Brain pericyte (primary cell): ENCODE measurements at regions not wholly inside any gene's neighbourhood (a gene's known extent, or its start where the extent isn't known, plus 50 kb on each side); places are given as distances from the start of the nearest gene placed in this dataset.
"Not testable (repeated sequence)": the region's sequence is repeated elsewhere in the genome, so short reads cannot be mapped to it uniquely, and the experiment has no call there.

Experiments used
- DNase-seq: peaks from one replicate; pipeline ENCODE4 v3.0.0-alpha.2; 2012; ENCODE audit warnings: low read depth, low spot score

DNA sequence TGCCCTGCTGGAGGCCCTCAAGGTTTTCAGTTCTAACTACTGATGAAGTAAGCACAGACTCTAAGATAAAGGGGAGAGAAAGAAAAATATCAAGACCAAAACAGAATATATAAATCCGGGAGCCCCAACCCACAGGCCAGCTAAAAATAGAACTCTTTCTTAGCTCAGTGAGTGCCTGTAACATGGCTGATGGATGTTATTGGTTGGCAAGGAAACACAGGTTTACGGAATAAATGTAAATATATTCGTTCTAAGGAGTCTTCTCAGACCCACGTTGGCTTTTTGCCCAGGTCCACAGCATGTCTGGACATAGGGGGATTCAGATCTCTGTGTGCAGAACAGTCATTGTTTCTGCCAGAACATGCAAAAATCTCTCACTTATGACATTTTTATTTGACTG, 139.0 kb upstream of the SERPINE2 start:
- no peak for DNase-seq

DNA sequence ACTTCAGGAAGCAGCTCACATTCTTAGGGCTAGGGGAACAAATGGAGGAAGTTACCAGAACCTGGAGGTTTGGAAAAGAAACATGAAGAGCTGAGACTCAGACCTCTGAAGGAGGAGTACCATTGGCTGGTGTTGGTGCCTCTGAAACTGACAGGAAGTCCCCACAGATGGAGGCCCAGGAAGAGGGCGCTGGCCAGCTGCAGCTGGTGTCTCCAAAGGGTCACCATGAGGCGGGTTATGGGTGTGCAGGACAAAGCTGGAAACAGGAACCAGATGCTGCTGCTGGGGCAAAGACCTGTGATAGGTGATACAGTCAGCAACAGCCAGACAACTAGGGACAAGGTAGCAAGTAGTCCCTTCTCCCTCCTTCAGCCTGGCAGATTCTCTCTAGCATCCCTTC, 136.5 kb upstream of the SERPINE2 start:
- no peak for DNase-seq

DNA sequence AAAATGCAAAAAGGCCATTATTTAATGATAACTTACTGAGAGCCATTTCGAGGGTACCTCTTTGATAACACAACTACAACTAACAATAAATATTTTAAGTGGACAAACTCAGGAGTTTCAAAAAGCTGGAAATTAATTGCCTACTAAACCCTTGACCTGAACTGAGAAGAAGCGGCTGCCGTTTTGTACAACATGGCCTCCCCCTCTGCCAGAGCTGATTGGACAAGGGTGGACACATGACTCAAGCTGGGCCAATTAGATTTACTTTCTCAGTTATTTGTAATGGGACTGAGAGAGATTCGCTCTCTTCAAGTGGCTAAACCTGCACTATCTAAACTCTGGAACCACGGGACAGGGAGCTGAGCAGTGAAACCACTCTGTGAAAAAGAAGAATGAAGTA, 135.9 kb upstream of the SERPINE2 start:
- DNase-seq = no peak

DNA sequence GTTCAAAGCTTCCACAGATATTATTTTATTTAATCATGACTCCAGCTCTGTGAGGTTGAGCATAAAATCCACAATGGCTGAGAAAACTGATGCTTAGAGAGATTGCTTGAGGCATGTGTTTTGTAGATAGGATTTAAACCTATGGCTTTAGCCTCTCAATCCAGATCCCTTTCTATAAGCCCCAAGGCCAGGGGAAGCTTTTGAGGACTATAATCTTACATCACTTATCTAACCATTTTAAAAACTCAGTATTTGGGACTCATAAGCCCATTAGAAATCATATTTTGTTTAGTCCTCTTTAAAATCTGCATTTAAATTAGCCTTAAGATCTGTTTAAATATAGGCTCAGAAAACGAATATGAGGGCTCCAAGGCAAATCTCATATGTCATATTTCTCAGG, 135.4 kb upstream of the SERPINE2 start:
- DNase-seq = no peak

DNA sequence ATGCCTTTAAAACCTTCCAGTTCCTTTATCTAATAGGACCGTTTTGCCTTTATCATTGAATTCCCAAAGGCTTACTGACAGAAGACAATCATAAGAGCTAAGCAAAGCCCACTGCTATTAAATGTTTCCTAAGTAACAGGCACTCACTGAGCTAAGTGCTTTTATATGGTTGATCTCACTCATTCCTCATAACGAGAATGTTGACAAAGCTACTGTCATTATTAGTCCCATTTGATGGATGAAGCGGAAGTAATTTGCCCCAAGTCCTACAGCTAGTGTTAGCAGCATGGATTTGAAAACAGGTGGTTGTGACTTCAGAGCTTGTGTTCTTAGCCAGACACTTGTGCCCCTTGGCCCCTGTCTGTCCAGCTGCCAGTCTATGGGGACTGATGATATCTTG, 134.8 kb upstream of the SERPINE2 start:
- no peak for DNase-seq

DNA sequence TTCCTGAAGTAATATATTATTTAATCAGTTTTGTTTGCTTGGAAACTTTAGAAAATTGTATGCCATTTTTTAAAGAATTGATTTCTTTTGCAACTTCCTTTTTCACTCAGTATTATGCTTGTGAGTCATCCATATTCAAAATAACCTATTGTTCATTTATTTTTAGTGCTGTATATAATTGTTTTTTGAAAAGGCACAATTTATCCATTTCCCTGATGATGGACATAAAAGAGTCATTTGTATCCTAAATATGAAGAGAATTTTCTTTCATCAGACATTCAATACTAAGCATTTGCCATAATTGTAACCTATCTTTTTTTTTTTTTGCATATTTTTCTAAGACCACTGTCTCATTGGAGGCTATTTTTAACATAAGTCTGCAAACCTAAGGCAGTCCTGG, 134.1 kb upstream of the SERPINE2 start:
- no peak for DNase-seq

DNA sequence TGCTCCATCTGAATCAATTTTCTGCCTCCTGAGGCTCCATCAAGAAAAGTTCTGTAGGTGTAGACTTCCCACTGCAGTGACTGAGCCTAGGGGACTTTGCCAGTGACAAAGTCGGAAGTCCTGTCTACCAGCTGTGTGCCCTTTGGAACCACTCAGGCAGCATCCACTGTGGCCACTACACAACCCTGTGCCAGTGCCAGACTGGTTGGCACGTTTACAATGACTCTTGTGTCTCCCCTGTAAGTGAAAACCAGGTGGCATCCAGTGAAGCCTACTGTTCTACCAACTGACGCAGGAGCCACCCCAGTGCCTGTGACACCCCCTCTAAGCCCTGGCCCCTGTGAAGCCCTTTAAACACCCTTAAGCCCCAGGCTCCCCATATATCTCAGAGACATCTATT, 132.1 kb upstream of the SERPINE2 start:
- DNase-seq = no peak

DNA sequence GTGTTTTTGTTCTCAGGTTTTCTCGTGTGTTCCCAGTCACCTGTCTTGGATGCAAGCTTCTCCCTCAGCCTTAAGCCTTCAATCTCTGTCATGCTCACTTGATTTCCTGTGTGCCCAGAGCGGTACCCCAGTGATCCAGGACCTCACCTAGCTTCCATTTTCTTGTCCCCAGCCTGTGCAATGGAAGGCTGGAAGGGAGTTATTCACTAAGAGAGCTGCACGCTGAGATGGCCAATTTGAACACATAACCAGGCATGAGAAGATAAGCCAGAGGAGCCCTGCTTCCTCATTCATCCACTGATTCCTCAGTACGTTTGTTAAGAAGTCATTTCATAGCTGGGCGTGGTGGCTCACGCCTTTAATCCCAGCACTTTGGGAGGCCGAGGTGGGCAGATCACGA, 130.8 kb upstream of the SERPINE2 start:
- DNase-seq = no peak

DNA sequence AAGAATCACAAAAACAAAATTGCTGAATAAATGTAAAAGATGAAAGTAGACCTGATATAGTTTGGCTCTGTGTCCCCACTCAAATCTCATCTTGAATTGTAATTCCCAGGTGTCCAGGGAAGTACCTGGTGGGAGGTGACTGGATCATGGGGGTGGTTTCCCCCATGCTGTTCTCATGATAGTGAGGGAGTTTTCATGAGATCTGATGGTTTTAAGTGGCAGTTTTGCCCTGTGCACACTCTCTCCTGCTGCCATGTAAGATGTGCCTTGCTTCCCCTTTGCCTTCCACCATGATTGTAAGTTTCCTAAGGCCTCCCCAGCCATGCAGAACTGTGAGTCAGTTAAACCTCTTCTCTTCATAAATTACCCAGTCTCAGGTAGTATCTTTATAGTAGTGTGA, 128.7 kb upstream of the SERPINE2 start:
- not testable (repeated sequence) for DNase-seq

DNA sequence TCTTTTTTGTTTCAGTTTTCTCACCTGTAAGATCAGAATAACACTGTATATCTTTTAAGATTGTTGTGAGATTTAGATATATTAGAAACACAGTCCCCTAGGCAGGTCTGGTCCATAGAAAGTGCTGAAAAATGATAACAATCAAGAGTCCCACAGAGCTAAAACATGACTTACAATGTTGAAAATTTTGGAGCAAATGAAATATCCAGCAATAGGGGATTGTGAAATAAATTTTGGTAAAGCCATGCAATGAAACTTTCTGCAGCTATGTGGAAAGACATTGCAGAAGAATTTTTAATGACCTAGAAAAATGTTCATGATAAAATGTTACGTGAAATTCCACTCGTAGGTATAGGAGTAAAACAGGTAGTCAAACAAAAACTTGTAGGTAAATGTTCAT, 127.6 kb upstream of the SERPINE2 start:
- no peak for DNase-seq

DNA sequence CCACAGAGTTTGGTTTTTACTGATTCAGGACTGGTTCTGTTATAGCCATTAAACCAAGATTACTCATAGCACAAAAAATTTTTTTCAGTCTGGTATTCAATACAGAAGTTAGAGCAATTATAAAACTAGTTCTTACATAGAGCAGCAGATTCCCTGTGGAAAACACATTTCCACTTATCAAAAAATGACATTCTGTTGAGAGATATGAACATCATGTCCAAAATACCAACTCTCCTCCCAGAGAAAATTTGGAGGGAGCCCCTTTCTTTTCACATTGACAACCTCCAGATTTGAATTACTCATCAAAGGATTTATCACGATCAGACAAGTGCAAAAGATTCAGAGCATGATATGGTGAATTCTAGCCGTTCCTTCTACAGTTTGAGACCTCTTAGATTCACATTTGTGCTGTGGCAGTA, 126.8 kb upstream of the SERPINE2 start:
- no peak for DNase-seq

DNA sequence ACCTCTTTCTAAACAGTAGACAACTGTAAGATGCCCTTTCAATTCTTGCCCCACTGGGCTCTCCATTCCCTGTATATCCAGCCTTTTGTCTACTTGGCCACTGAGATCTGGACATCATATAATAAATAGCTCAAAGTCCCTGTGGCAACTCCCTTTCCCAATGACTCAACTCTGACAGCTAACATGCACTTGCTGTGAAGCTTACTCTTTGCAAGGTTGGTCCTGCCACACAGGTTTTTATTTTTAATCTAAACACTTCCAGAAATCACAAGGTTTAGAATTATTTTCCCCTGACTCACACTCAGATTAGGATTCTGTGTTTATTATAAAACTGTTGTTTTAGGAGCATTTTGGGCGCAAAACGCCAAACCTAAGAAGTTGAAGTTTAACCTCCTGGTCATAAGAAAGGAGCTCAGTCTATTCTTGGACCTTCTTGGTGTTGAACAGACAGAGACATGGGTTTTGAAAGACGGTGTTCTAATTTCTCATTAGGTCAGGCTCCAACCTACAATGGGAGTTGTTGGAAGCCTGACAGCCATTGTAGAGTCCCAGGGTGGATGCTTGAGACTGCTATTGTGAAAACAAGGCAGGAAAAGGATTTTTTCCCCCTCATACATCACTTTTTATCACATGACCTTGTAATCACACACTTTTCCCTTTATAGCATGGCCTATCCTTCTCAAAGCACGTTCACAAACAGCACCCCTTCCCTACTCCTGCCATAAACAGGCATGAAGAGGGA, 124.7 kb upstream of the SERPINE2 start:
- DNase-seq = no peak

DNA sequence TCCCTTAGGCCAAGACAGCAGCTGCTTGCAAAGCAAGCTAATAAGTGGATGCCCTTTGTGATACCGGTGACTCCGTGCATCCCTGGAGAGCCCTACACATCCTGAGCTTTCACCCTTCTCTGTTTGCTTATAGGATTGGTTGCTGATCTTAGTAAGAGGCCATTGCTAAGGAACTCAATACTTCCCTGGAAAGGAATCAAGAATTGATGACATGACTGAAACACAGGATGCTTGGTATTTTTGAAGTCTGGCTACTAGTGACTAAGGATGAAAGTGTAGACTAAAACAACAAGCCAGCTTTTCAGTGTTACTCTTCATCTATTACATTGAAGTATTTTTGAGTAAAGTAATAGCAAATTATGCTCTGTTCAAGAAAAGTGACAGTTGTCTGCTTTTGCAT, 123.0 kb upstream of the SERPINE2 start:
- DNase-seq = no peak

DNA sequence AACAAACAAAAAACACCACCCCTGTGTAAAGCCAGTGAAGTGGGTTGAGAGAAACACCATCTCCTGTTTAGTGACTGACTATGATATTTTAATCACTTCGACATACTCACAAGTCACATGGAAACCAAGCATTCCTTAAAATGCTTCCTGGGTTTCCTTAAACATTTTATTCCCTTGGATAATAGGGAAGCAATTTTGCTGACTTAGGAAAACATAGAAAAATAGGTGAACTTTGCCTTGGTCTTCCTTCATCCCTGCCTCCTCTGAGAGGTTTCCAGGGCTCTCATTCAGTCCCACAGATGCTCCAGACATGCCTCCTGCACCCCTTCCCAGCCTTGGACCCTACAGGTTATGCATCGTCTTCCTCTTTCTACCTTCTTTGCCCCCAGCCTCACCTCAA, 122.6 kb upstream of the SERPINE2 start:
- no peak for DNase-seq

DNA sequence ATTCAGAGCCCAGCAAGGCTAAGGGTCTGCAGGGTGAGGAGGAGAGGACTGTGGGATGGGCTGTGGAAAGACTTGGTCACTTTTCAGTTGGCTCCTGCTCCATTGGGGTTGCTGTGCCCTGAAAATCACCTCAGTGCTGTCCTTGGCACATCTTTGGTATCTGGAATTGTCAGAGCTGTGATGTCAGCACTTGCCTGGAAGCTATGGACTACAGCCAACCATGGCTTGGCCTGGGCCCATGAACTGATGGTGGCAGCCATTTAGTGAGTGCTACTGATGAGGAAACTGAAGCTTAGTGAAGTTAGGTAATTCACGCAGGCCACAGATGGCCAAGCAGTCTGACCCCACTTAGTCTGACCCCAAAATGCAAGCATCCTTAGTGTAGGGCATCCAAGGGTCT, 121.8 kb upstream of the SERPINE2 start:
- DNase-seq = no peak

DNA sequence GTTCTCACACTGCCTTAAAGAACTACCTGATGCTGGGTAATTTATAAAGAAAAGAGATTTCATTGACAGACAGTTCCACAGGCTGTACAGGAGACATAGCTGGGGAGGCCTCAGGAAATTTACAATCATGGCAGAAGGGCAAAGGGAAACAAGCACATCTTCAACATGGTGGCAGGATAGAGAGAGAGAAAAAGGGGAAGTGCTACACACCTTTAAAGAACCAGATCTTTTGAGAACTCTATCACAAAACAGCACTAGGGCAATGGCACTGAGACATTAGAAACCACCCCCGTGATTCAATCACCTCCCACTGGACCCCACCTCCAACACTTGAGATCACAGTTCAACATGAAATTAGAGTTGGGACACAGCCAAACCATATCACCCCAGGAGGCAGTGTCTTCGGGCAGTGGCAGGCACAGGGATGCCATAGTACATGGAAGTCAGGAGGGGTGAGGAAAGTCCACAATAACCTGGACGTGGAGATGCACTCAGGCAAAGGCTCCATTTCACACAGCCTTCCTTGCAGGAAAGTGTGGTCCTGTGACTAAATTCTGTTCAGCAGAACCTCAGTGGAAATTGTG, 120.4 kb upstream of the SERPINE2 start:
- no peak for DNase-seq

DNA sequence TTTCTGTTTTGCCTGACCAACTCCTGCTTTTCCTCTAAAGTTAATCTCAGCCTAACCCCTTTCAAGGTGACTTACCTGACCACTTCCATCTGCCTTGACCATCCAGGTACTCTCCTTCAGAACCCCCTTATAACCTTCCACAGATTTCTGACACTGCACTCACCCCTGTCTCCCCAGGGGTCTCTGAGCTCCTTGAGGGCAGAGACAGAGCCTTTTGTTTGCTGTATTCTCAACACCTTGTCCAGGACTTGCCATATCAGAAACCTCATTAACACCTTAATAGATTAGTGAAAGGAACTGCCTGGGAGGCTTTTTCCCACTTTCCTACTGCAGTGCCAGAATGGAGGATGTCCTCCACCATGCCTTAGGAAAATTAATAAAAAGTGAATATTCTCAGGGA, 119.7 kb upstream of the SERPINE2 start:
- DNase-seq = no peak

DNA sequence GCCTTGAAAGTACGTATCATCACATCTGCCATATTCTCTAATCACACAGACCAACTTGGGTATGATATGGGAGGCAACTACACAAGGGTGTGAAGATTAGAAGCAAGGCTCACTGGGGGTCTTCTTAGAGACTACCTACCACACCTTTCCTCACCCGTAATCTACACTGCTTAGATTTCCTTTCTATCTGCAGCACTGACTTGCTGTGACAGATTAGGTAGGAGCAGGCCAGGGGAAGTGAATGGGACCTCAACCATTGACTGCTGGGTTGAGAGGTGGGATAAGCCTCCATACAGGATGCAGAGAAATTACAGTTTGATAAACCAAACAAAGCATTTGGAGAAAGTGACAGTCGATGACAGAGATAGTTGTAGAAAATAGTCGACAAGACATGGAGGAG, 119.0 kb upstream of the SERPINE2 start:
- DNase-seq = no peak

DNA sequence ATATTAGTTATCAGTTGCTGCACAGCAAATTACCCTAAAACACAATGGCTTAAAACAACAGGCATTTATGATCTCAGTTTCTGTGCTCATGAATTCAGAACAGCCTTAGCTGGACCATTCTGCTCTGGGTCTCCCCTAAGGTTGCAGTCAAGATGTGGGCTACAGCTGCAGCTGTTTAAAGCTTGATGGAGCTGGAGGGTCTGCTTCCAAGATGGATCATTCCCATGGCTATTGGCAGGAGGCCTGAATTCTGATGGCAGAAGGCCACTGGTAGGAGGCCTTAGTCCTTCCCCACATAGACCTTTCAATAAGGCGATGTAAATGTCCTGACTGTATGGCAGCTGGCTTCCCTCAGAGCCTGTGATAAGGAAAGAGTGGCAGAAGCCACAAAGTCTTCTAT, 118.6 kb upstream of the SERPINE2 start:
- DNase-seq = no peak

DNA sequence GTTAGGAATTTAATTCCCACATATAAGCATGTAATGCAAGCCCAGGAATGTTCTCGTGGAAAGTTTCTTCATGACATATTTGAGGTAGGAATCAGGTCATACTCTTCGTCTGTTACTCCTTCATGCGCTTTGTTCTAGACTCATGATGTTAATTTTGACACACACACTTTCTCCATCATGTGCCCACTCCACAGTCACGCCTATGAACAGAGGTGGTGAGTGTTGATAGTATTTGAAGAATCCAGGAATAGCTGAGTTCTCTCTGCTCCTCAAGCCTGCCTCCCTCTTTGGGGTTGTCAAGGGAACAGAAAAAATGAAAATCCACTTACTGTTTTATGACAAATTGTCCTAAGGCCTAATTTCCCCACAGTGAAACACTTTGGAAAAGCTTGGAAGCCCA, 117.3 kb upstream of the SERPINE2 start:
- DNase-seq = no peak

DNA sequence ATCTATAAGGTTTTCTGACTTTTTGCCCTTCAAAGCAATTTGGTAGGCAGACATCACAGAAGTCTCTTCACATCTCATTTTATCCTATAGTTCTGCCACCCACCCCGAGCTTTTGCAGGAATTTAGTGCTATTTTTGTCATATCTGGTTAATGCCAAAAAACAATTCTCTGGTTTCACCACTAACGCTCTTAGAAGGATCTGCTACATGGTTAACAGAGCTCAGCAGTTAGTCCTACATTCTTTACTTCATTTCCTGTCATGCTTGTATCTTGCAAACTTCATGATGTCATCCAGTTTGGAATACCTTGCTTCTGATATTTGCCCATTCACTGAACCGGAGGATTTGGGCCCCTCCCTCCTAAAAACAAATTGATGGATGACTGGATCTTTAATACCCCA, 116.8 kb upstream of the SERPINE2 start:
- DNase-seq = no peak

DNA sequence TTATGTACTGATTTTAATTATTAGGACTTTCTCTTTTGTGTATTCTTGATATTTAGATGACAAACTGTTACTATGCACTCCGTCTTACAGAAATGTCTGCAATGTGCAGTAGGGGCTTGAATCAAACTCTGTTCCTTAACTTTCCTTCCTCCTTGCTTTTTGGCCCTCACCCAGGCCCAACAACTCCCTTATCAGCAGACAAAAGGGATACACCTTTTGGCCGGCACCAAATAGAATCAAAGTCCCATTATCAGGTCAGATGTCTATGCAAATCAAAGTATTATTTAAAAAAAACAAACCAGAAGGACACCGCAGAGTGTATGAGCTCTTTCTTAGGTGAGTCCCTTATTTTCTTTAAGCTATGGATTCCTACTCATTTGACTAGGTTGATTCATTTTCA, 116.3 kb upstream of the SERPINE2 start:
- no peak for DNase-seq

DNA sequence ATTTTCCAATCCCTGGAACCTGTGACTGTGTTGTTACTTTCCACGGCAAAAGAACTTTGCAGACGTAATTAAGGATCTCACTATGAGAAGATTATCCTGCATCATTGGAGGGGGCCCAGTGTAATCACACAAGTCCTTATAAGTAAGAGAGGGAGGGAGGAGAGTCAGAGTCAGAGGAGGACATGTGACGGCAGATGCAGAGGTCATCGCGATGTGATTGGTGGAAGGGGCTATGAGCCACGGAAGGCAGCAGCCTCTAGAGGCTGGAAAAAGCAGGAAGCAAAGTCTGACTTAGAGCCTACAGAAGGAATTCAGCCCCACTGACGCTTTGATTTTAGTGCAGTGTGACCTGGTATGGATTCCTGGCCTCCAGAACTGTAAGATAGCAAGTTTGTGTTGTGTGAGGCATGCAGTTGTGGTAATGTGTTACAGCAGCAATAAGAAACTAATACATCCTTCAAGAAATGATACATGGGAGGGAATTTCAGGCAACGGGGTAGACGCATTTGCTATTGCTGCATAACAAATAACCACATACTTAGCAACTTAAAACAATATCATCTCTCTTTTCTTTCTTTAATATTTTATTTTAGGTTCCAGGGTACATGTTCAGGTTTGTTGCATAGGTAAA, 112.7 kb upstream of the SERPINE2 start:
- DNase-seq = no peak
